ENCODE measurements at regions not wholly inside any gene's neighbourhood (a gene's known extent, or its start where the extent isn't known, plus 50 kb on each side); places are given as distances from the start of the nearest gene placed in this dataset.

DNA sequence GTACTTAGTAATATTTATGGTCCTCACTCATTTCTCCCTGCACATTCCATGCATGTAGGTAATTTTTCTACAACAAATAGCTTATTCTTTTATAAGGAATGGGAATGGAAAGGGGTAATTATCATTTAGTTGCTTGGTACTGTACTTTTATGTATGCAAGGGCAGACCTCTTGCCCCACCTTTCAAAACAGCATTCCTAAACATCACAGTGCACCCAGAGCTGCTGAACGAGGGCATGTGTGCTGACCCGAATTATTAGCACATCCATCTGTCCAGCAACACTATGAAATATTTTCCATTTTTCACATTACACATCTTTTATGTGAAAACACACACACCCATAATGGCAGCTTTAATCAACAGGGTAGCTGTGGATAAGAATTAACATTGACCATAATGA lies 228.6 kb upstream of the ARRDC3 start:
- in situ Hi-C loops (cut with HindIII; ENCODE audit: low pct_unique_long_range_greater_than_20kb, low sequenced_read_pairs) (no loop called here), intact Hi-C loops (cut with micrococcal nuclease; ENCODE audit: unreplicated experiment) (no loop called here)
- TF ChIP-seq POLR2AphosphoS5 (IDR thresholded peaks at IDR 0.05; ENCODE audit: low read depth, low read length) (no peak), SIN3A (IDR thresholded peaks at IDR 0.05; ENCODE audit: borderline replicate concordance, insufficient read depth, low read depth, low read length) (no peak), TCF7L2 (IDR thresholded peaks at IDR 0.05; ENCODE audit: low read depth, low read length) (no peak)
- TF ChIP-seq, protein P1, sequence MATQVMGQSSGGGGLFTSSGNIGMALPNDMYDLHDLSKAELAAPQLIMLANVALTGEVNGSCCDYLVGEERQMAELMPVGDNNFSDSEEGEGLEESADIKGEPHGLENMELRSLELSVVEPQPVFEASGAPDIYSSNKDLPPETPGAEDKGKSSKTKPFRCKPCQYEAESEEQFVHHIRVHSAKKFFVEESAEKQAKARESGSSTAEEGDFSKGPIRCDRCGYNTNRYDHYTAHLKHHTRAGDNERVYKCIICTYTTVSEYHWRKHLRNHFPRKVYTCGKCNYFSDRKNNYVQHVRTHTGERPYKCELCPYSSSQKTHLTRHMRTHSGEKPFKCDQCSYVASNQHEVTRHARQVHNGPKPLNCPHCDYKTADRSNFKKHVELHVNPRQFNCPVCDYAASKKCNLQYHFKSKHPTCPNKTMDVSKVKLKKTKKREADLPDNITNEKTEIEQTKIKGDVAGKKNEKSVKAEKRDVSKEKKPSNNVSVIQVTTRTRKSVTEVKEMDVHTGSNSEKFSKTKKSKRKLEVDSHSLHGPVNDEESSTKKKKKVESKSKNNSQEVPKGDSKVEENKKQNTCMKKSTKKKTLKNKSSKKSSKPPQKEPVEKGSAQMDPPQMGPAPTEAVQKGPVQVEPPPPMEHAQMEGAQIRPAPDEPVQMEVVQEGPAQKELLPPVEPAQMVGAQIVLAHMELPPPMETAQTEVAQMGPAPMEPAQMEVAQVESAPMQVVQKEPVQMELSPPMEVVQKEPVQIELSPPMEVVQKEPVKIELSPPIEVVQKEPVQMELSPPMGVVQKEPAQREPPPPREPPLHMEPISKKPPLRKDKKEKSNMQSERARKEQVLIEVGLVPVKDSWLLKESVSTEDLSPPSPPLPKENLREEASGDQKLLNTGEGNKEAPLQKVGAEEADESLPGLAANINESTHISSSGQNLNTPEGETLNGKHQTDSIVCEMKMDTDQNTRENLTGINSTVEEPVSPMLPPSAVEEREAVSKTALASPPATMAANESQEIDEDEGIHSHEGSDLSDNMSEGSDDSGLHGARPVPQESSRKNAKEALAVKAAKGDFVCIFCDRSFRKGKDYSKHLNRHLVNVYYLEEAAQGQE (IDR thresholded peaks at IDR 0.05; ENCODE audit: insufficient read depth in 1 of 2, low read depth in 2 of 2, low read length in 1 of 2) = no peak
- TF ChIP-seq, protein P2, sequence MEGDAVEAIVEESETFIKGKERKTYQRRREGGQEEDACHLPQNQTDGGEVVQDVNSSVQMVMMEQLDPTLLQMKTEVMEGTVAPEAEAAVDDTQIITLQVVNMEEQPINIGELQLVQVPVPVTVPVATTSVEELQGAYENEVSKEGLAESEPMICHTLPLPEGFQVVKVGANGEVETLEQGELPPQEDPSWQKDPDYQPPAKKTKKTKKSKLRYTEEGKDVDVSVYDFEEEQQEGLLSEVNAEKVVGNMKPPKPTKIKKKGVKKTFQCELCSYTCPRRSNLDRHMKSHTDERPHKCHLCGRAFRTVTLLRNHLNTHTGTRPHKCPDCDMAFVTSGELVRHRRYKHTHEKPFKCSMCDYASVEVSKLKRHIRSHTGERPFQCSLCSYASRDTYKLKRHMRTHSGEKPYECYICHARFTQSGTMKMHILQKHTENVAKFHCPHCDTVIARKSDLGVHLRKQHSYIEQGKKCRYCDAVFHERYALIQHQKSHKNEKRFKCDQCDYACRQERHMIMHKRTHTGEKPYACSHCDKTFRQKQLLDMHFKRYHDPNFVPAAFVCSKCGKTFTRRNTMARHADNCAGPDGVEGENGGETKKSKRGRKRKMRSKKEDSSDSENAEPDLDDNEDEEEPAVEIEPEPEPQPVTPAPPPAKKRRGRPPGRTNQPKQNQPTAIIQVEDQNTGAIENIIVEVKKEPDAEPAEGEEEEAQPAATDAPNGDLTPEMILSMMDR (IDR thresholded peaks at IDR 0.05) = no peak
- Histone ChIP-seq H3K9me3 (ENCODE audit: control insufficient read depth, insufficient read depth, low read depth, low read length) (no peaks in the 10 kb centered on the region), H3K27ac (ENCODE audit: low read length) (no peak overlapping the region), H3K27me3 (ENCODE audit: control insufficient read depth, insufficient read depth, low read length) (0 out of 2 replicates have a peak, but pooled peaks cover 2% of the 10 kb centered on the region), H3K4me1 (ENCODE audit: control insufficient read depth, insufficient read depth, low read length) (no peaks in the 10 kb centered on the region), H3K4me3 (ENCODE audit: low read depth in 2 of 2, low read length in 2 of 2) (no peak overlapping the region), H3K36me3 (ENCODE audit: control insufficient read depth, insufficient read depth, low read length) (no peaks in the 10 kb centered on the region)
- CTCF ChIA-PET = no interaction called here
- ATAC-seq (no peak), DNase-seq (ENCODE audit: low read depth, low spot score) (no peak)
- BruUV-seq (replicated peaks) = no TSS peak
- POLR2A ChIA-PET = no interaction called here

DNA sequence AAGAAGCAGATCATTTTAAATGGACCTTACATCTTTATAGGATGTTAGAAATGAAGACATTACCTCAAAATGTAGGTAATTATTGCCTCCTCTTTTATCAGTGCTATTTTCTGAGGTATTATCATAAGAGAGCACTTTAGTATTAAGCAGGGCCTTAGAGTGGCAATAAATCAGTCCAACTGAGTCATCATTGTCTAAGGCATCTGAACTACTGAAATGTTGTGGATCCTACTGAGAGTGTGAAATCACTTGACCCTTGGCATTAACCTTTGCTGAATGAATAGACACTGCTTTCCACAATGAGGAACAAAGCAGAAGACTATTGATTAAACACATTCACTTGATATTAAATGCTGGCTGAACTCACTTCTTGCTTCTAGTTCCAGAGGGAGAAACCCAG lies 224.6 kb upstream of the ARRDC3 start:
- in situ Hi-C loops (cut with HindIII; ENCODE audit: low pct_unique_long_range_greater_than_20kb, low sequenced_read_pairs) (no loop called here), intact Hi-C loops (cut with micrococcal nuclease; ENCODE audit: unreplicated experiment) (no loop called here)
- TF ChIP-seq TCF7L2 (IDR thresholded peaks at IDR 0.05; ENCODE audit: low read depth, low read length) (no peak), POLR2AphosphoS5 (IDR thresholded peaks at IDR 0.05; ENCODE audit: low read depth, low read length) (no peak), SIN3A (IDR thresholded peaks at IDR 0.05; ENCODE audit: borderline replicate concordance, insufficient read depth, low read depth, low read length) (no peak)
- TF ChIP-seq, protein P1 (IDR thresholded peaks at IDR 0.05; ENCODE audit: insufficient read depth in 1 of 2, low read depth in 2 of 2, low read length in 1 of 2) = no peak
- TF ChIP-seq, protein P2 (IDR thresholded peaks at IDR 0.05) = no peak
- ATAC-seq (no peak), DNase-seq (ENCODE audit: low read depth, low spot score) (no peak)
- BruUV-seq (replicated peaks) = no TSS peak
- H3K36me3 ChIP-seq (ENCODE audit: control insufficient read depth, insufficient read depth, low read length) = no peaks in the 10 kb centered on the region
- CTCF ChIA-PET = no interaction called here
- no peak overlapping the region for H3K4me3 ChIP-seq (ENCODE audit: low read depth in 2 of 2, low read length in 2 of 2)
- H3K27ac ChIP-seq (ENCODE audit: low read length) = no peak overlapping the region
- H3K4me1 ChIP-seq (ENCODE audit: control insufficient read depth, insufficient read depth, low read length) = no peaks in the 10 kb centered on the region
- no peaks in the 10 kb centered on the region for H3K9me3 ChIP-seq (ENCODE audit: control insufficient read depth, insufficient read depth, low read depth, low read length)
- 0 out of 2 replicates have a peak, but pooled peaks cover 2% of the 10 kb centered on the region for H3K27me3 ChIP-seq (ENCODE audit: control insufficient read depth, insufficient read depth, low read length)
- POLR2A ChIA-PET = no interaction called here
